Prostate gland (tissue), 2 donors: ENCODE measurements at regions not wholly inside any gene's neighbourhood (a gene's known extent, or its start where the extent isn't known, plus 50 kb on each side); places are given as distances from the start of the nearest gene placed in this dataset.

Experiments
- POLR2A ChIP-seq: fragments of 450-650 bp; IDR thresholded peaks from one replicate; pipeline ENCODE4 v1.6.1; 2016; ENCODE audit warnings: antibody characterized with exemption, mild to moderate bottlenecking
- TF ChIP-seq, protein P1 (sequence below), 4 experiments: fragments of 200-600 bp in 2 of 4; fragments of 450-650 bp in 2 of 4; sonication (generic) in 2 of 4; IDR thresholded peaks; 1 replicate in 3 of 4; 2 replicates in 1 of 4; pipeline ENCODE4 v1.5.1; 2016 to 2019; ENCODE audit warnings: antibody characterized with exemption in 4 of 4, mild to moderate bottlenecking in 2 of 4, moderate library complexity in 2 of 4

DNA sequence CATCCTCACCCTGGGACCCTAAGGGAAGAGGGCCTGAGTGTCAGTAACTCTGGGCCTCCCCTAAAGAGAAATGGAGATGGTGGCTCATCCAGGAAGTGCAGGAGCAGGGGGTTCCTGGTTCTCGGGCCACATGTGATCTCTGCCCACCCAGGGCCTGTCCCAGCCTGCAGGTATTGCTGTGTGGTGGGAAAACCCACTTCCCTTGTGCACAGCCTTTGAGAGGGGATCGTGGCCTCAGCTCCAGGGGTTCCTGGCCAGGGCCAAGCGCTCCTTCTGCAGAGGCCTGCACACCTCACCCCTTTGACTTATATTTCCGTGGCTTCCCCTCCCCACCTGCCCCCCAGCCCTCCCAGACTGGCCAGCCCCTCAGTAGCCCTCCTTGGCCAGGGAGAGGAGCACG, 213.5 kb downstream of the OR4C45 start:
- TF ChIP-seq, protein P1, sequence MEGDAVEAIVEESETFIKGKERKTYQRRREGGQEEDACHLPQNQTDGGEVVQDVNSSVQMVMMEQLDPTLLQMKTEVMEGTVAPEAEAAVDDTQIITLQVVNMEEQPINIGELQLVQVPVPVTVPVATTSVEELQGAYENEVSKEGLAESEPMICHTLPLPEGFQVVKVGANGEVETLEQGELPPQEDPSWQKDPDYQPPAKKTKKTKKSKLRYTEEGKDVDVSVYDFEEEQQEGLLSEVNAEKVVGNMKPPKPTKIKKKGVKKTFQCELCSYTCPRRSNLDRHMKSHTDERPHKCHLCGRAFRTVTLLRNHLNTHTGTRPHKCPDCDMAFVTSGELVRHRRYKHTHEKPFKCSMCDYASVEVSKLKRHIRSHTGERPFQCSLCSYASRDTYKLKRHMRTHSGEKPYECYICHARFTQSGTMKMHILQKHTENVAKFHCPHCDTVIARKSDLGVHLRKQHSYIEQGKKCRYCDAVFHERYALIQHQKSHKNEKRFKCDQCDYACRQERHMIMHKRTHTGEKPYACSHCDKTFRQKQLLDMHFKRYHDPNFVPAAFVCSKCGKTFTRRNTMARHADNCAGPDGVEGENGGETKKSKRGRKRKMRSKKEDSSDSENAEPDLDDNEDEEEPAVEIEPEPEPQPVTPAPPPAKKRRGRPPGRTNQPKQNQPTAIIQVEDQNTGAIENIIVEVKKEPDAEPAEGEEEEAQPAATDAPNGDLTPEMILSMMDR (IDR thresholded peaks at IDR 0.05) = no peak
- TF ChIP-seq POLR2A = no peak
